ENCODE measurements at regions not wholly inside any gene's neighbourhood (a gene's known extent, or its start where the extent isn't known, plus 50 kb on each side); places are given as distances from the start of the nearest gene placed in this dataset.

GRCh38 chr16:11447272-11447671, 102.0 kb downstream of the RMI2 start:
- no peaks in the 10 kb centered on the region for H3K36me3 ChIP-seq
- no peak overlapping the region for H3K4me3 ChIP-seq
- WGBS, 2 donors (ENCODE audit: low coverage in 1 of 2): 74 to 84% methylated on average over 5 to 10 of the region's 10 CpGs
- no peak for TF ChIP-seq EP300 (IDR thresholded peaks at IDR 0.05; ENCODE audit: low read depth)
- no peak for TF ChIP-seq POLR2AphosphoS5 (IDR thresholded peaks at IDR 0.05)
- no peak for TF ChIP-seq CTCF (IDR thresholded peaks at IDR 0.05)
- no peak for TF ChIP-seq POLR2A (IDR thresholded peaks at IDR 0.05)
- no peaks in the 10 kb centered on the region for H3K9me3 ChIP-seq
- no peaks in the 10 kb centered on the region for H3K4me1 ChIP-seq
- no peak overlapping the region for H3K27ac ChIP-seq
- intact Hi-C loops (cut with DNase I; ENCODE audit: low total_unique reads) (no loop called here), in situ Hi-C loops (cut with MboI; ENCODE audit: low pct_ligation_motif_present in 1 of 4, low pct_unique_long_range_greater_than_20kb in 1 of 4, low sequenced_read_pairs in 3 of 4) (no loop called here)
- no peak for DNase-seq
- no peaks in the 10 kb centered on the region for H3K27me3 ChIP-seq

- no peaks in the 10 kb centered on the region for H3K27me3 ChIP-seq
- no peaks in the 10 kb centered on the region for H3K36me3 ChIP-seq
- TF ChIP-seq POLR2AphosphoS5 (IDR thresholded peaks at IDR 0.05): no peak
- no peak for TF ChIP-seq CTCF (IDR thresholded peaks at IDR 0.05)
- no peak for TF ChIP-seq POLR2A (IDR thresholded peaks at IDR 0.05)
- no peak for TF ChIP-seq EP300 (IDR thresholded peaks at IDR 0.05; ENCODE audit: low read depth)
- no peaks in the 10 kb centered on the region for H3K4me1 ChIP-seq
- in situ Hi-C loops (cut with MboI; ENCODE audit: low pct_ligation_motif_present in 1 of 4, low pct_unique_long_range_greater_than_20kb in 1 of 4, low sequenced_read_pairs in 3 of 4): no loop called here
- DNase-seq: no peak
- intact Hi-C loops (cut with DNase I; ENCODE audit: low total_unique reads): no loop called here
- no peak overlapping the region for H3K27ac ChIP-seq
- H3K4me3 ChIP-seq: no peak overlapping the region
- H3K9me3 ChIP-seq: no peaks in the 10 kb centered on the region
- WGBS, 2 donors (ENCODE audit: low coverage in 1 of 2): 81% methylated on average over 11 of the region's 11 CpGs; no CpG with 5 or more reads in 1 of the 2 donors
Measured at GRCh38 chr16:11447836-11448235, 102.6 kb downstream of the RMI2 start.

- Histone ChIP-seq H3K9me3 (no peaks in the 10 kb centered on the region), H3K4me3 (no peak overlapping the region), H3K27ac (no peak overlapping the region), H3K36me3 (no peaks in the 10 kb centered on the region), H3K4me1 (no peaks in the 10 kb centered on the region), H3K27me3 (no peaks in the 10 kb centered on the region)
- intact Hi-C loops (cut with DNase I; ENCODE audit: low total_unique reads) (no loop called here), in situ Hi-C loops (cut with MboI; ENCODE audit: low pct_ligation_motif_present in 1 of 4, low pct_unique_long_range_greater_than_20kb in 1 of 4, low sequenced_read_pairs in 3 of 4) (no loop called here)
- TF ChIP-seq POLR2A (IDR thresholded peaks at IDR 0.05) (no peak), EP300 (IDR thresholded peaks at IDR 0.05; ENCODE audit: low read depth) (no peak), POLR2AphosphoS5 (IDR thresholded peaks at IDR 0.05) (no peak), CTCF (IDR thresholded peaks at IDR 0.05) (no peak)
- no peak for DNase-seq
- 76 to 95% methylated on average over 4 to 13 of the region's 13 CpGs for WGBS, 2 donors (ENCODE audit: low coverage in 1 of 2)
Measured at GRCh38 chr16:11448796-11449416, 103.6 kb downstream of the RMI2 start.

GRCh38 chr16:11449716-11450115, 104.5 kb downstream of the RMI2 start:
- Histone ChIP-seq H3K4me3 (no peak overlapping the region), H3K27ac (no peak overlapping the region), H3K4me1 (no peaks in the 10 kb centered on the region), H3K36me3 (no peaks in the 10 kb centered on the region), H3K9me3 (no peaks in the 10 kb centered on the region), H3K27me3 (no peaks in the 10 kb centered on the region)
- 98% methylated on average over 7 of the region's 7 CpGs; no CpG with 5 or more reads in 1 of the 2 donors for WGBS, 2 donors (ENCODE audit: low coverage in 1 of 2)
- no peak for DNase-seq
- in situ Hi-C loops (cut with MboI; ENCODE audit: low pct_ligation_motif_present in 1 of 4, low pct_unique_long_range_greater_than_20kb in 1 of 4, low sequenced_read_pairs in 3 of 4) (no loop called here), intact Hi-C loops (cut with DNase I; ENCODE audit: low total_unique reads) (no loop called here)
- TF ChIP-seq CTCF (IDR thresholded peaks at IDR 0.05): no peak
- no peak for TF ChIP-seq EP300 (IDR thresholded peaks at IDR 0.05; ENCODE audit: low read depth)
- TF ChIP-seq POLR2AphosphoS5 (IDR thresholded peaks at IDR 0.05): no peak
- TF ChIP-seq POLR2A (IDR thresholded peaks at IDR 0.05): no peak

Data from transverse colon (tissue), 4 donors.